HEK293 (cell line): ENCODE measurements at regions not wholly inside any gene's neighbourhood (a gene's known extent, or its start where the extent isn't known, plus 50 kb on each side); places are given as distances from the start of the nearest gene placed in this dataset.

Experiments used
- CTCF ChIP-seq: fragments of 450-650 bp; formaldehyde crosslinking; IDR thresholded peaks from 2 replicates; pipeline ENCODE4 v1.5.1; 2016; ENCODE audit warnings: missing biosample characterization, missing genetic modification characterization
- TRIM28 ChIP-seq: IDR thresholded peaks from 2 replicates; pipeline ENCODE4 v1.6.1; 2011; ENCODE audit warnings: low read length, control low read depth, borderline replicate concordance
- ZBTB10 ChIP-seq: fragments of 450-650 bp; formaldehyde crosslinking; IDR thresholded peaks from 2 replicates; pipeline ENCODE4 v1.5.1; 2016; ENCODE audit warnings: missing biosample characterization, missing genetic modification characterization
- ZBTB44 ChIP-seq: fragments of 450-650 bp; IDR thresholded peaks from 2 replicates; pipeline ENCODE4 v1.5.1; 2018; ENCODE audit warnings: missing biosample characterization, mild to moderate bottlenecking, missing genetic modification characterization
- ZFP37 ChIP-seq: fragments of 450-650 bp; formaldehyde crosslinking; IDR thresholded peaks from 2 replicates; pipeline ENCODE4 v1.5.1; 2016; ENCODE audit warnings: missing biosample characterization, missing genetic modification characterization
- ZNF114 ChIP-seq: fragments of 450-650 bp; formaldehyde crosslinking; IDR thresholded peaks from 2 replicates; pipeline ENCODE4 v1.5.0; 2017; ENCODE audit warnings: missing biosample characterization, missing genetic modification characterization
- ZNF138 ChIP-seq: fragments of 450-650 bp; formaldehyde crosslinking; IDR thresholded peaks from 2 replicates; pipeline ENCODE4 v1.5.1; 2016; ENCODE audit warnings: missing biosample characterization, missing genetic modification characterization, borderline replicate concordance
- ZNF274 ChIP-seq, 2 experiments: fragments of 200-500 bp in 1 of 2; fragments of 450-650 bp in 1 of 2; sonication (Bioruptor generic) in 1 of 2; formaldehyde crosslinking in 1 of 2; IDR thresholded peaks; 2 replicates each; pipeline versions ENCODE4 v1.5.1 to v1.6.1; 2014 to 2016; ENCODE audit warnings: borderline replicate concordance in 1 of 2, inconsistent platforms in 1 of 2, low read length in 1 of 2, missing biosample characterization in 1 of 2, missing genetic modification characterization in 1 of 2
- ZNF391 ChIP-seq: fragments of 450-650 bp; formaldehyde crosslinking; IDR thresholded peaks from 2 replicates; pipeline ENCODE4 v1.5.1; 2016; ENCODE audit warnings: low read depth, missing biosample characterization, missing genetic modification characterization, borderline replicate concordance
- ZNF658 ChIP-seq: fragments of 450-650 bp; formaldehyde crosslinking; IDR thresholded peaks from 2 replicates; pipeline ENCODE4; 2016; ENCODE audit warnings: missing biosample characterization, missing genetic modification characterization
- ZNF660 ChIP-seq: fragments of 450-650 bp; IDR thresholded peaks from 2 replicates; pipeline ENCODE4 v1.5.1; 2018; ENCODE audit warnings: missing biosample characterization, mild to moderate bottlenecking, missing genetic modification characterization
- TF ChIP-seq, protein P1 (sequence below): fragments of 450-650 bp; formaldehyde crosslinking; IDR thresholded peaks from 2 replicates; pipeline ENCODE4 v1.5.1; 2017; ENCODE audit warnings: missing biosample characterization, missing genetic modification characterization

GRCh38 chr15:39299486-39300267, 281.2 kb upstream of the THBS1 start:
- TF ChIP-seq ZNF274 (IDR thresholded peaks at IDR 0.05; ENCODE audit: low read length) (no peak), ZNF274 (tag by site-specific recombination; IDR thresholded peaks at IDR 0.05; ENCODE audit: borderline replicate concordance) (no peak), ZNF114 (tag by site-specific recombination) (no peak), ZFP37 (tag by site-specific recombination) (no peak), ZNF138 (tag by site-specific recombination) (no peak), CTCF (tag by site-specific recombination) (no peak), ZNF391 (tag by site-specific recombination) (no peak), ZBTB44 (tag by site-specific recombination) (no peak), ZNF660 (no peak), ZBTB10 (tag by site-specific recombination) (no peak), TRIM28 (no peak), ZNF658 (tag by site-specific recombination) (no peak)
- TF ChIP-seq, protein P1, sequence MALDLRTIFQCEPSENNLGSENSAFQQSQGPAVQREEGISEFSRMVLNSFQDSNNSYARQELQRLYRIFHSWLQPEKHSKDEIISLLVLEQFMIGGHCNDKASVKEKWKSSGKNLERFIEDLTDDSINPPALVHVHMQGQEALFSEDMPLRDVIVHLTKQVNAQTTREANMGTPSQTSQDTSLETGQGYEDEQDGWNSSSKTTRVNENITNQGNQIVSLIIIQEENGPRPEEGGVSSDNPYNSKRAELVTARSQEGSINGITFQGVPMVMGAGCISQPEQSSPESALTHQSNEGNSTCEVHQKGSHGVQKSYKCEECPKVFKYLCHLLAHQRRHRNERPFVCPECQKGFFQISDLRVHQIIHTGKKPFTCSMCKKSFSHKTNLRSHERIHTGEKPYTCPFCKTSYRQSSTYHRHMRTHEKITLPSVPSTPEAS (tag by site-specific recombination): no peak
